GM12873 (cell line): ENCODE measurements at regions not wholly inside any gene's neighbourhood (a gene's known extent, or its start where the extent isn't known, plus 50 kb on each side); places are given as distances from the start of the nearest gene placed in this dataset.

Source experiments
- TF ChIP-seq, protein P1 (sequence below): IDR thresholded peaks from 2 replicates; pipeline ENCODE4 v1.5.1; 2012; ENCODE audit warnings: low read depth, mild to moderate bottlenecking, moderate library complexity, low read length, control low read depth; ENCODE audit not compliant: insufficient read depth; ENCODE audit errors: missing control alignments

DNA sequence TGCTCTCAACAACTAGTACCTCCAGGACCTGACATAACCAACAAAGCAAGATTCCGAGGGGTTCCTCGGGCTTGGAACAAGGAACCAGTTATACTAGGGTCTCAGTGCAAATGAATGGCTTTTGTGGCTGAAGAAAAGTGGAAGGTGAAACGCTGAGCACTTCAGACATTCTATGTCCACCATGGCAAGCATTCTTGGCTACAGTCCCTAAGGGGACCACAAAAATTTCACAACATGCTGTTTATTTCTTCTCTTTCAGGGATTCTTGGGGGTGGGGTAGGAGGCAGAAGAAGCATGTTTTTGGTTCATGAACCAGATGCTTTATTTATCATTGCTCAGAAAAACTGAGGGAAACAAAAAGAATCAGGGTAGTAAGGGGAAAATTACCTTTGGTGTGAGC is 479.9 kb upstream of the CDH11 start:
- TF ChIP-seq, protein P1, sequence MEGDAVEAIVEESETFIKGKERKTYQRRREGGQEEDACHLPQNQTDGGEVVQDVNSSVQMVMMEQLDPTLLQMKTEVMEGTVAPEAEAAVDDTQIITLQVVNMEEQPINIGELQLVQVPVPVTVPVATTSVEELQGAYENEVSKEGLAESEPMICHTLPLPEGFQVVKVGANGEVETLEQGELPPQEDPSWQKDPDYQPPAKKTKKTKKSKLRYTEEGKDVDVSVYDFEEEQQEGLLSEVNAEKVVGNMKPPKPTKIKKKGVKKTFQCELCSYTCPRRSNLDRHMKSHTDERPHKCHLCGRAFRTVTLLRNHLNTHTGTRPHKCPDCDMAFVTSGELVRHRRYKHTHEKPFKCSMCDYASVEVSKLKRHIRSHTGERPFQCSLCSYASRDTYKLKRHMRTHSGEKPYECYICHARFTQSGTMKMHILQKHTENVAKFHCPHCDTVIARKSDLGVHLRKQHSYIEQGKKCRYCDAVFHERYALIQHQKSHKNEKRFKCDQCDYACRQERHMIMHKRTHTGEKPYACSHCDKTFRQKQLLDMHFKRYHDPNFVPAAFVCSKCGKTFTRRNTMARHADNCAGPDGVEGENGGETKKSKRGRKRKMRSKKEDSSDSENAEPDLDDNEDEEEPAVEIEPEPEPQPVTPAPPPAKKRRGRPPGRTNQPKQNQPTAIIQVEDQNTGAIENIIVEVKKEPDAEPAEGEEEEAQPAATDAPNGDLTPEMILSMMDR, result no peak

DNA sequence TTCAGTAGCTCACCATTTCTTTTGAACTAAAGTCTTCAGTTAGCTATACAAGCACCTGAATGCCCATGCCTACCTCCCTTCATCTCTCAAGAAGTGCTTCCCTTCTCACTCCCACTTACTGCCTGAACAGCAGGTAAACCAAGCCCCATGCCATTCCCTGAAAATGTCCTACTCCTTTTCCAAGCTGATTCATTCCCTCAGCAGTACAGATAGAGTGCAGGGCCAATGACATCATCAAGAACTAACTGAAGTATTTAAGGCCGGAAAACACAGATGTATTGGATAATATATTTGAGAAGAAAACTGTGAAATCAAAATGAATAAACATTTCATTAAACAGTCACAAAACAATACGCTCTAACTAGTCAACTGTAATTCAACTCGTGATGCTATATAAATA is 478.8 kb upstream of the CDH11 start:
- TF ChIP-seq, protein P1, result no peak

GRCh38 chr16:65600046-65600445 is 478.2 kb upstream of the CDH11 start:
- TF ChIP-seq, protein P1, result no peak

GRCh38 chr16:65598621-65599020 is 476.8 kb upstream of the CDH11 start:
- TF ChIP-seq, protein P1, result no peak

GRCh38 chr16:65583498-65583897 is 461.6 kb upstream of the CDH11 start:
- TF ChIP-seq, protein P1, result no peak

DNA sequence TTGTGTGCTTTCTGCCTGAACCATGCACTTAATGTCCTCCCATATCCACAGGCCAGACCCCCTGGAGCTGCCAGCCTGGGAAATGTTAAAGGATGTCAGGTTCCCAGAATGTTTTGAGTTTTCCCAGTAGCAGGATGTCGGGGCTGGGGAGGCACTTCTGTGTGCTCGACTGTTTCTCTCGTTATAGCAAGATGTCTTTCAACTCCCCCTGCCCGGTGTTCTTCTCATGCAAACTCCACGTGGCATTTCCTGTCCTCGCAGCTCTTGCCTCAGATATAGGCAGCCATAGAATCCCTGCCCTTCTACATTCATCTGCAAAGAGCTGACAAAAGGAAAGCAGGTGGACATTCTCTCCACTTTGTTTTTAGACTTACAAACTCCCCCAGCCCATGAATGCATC is 457.2 kb upstream of the CDH11 start:
- TF ChIP-seq, protein P1, result no peak

- TF ChIP-seq, protein P1, result no peak
Observed at GRCh38 chr16:65576631-65577030, 454.8 kb upstream of the CDH11 start.
